ENCODE measurements at regions not wholly inside any gene's neighbourhood (a gene's known extent, or its start where the extent isn't known, plus 50 kb on each side); places are given as distances from the start of the nearest gene placed in this dataset.

GRCh38 chr4:149175549-149175948 is 640.1 kb downstream of the IQCM start:
- Histone ChIP-seq H3K36me3 (no peaks in the 10 kb centered on the region), H3K9me3 (no peaks in the 10 kb centered on the region), H3K27me3 (no peaks in the 10 kb centered on the region), H3K4me1 (no peaks in the 10 kb centered on the region), H3K27ac (no peak overlapping the region), H3K4me3 (no peak overlapping the region)
- 61 to 75% methylated on average over 3 to 4 of the region's 5 CpGs for WGBS, 2 donors
- intact Hi-C loops (cut with DNase I): no loop called here
- no peak for DNase-seq
- TF ChIP-seq CTCF (IDR thresholded peaks at IDR 0.05) (no peak), POLR2A (IDR thresholded peaks at IDR 0.05) (no peak)

GRCh38 chr4:149173241-149174013 is 642.2 kb downstream of the IQCM start:
- H3K4me3 ChIP-seq: no peak overlapping the region
- no peaks in the 10 kb centered on the region for H3K9me3 ChIP-seq
- H3K4me1 ChIP-seq: no peaks in the 10 kb centered on the region
- no peaks in the 10 kb centered on the region for H3K36me3 ChIP-seq
- intact Hi-C loops (cut with DNase I): no loop called here
- no peak for DNase-seq
- TF ChIP-seq CTCF (IDR thresholded peaks at IDR 0.05): no peak
- H3K27me3 ChIP-seq: no peaks in the 10 kb centered on the region
- 88 to 91% methylated on average over 6 of the region's 6 CpGs for WGBS, 2 donors
- H3K27ac ChIP-seq: no peak overlapping the region

GRCh38 chr4:149168645-149169044 is 647.0 kb downstream of the IQCM start:
- no peaks in the 10 kb centered on the region for H3K36me3 ChIP-seq
- intact Hi-C loops (cut with DNase I): no loop called here
- no peaks in the 10 kb centered on the region for H3K27me3 ChIP-seq
- TF ChIP-seq CTCF (IDR thresholded peaks at IDR 0.05) (no peak), POLR2A (IDR thresholded peaks at IDR 0.05) (no peak)
- H3K27ac ChIP-seq: no peak overlapping the region
- no peak for DNase-seq
- no peaks in the 10 kb centered on the region for H3K4me1 ChIP-seq
- H3K4me3 ChIP-seq: no peak overlapping the region
- 77 to 87% methylated on average over 2 of the region's 2 CpGs for WGBS, 2 donors
- H3K9me3 ChIP-seq: no peaks in the 10 kb centered on the region

GRCh38 chr4:149166876-149167275 is 648.8 kb downstream of the IQCM start:
- no peaks in the 10 kb centered on the region for H3K27me3 ChIP-seq
- no peaks in the 10 kb centered on the region for H3K9me3 ChIP-seq
- no peak overlapping the region for H3K27ac ChIP-seq
- 85 to 92% methylated on average over 2 of the region's 2 CpGs for WGBS, 2 donors
- TF ChIP-seq POLR2A (IDR thresholded peaks at IDR 0.05) (no peak), CTCF (IDR thresholded peaks at IDR 0.05) (no peak)
- no peaks in the 10 kb centered on the region for H3K36me3 ChIP-seq
- intact Hi-C loops (cut with DNase I): no loop called here
- H3K4me3 ChIP-seq: no peak overlapping the region
- DNase-seq: no peak
- no peaks in the 10 kb centered on the region for H3K4me1 ChIP-seq

GRCh38 chr4:149166365-149166764 is 649.3 kb downstream of the IQCM start:
- no peak overlapping the region for H3K4me3 ChIP-seq
- intact Hi-C loops (cut with DNase I): no loop called here

More at GRCh38 chr4:149166365-149166764, 649.3 kb downstream of the IQCM start:
- Histone ChIP-seq H3K27ac (no peak overlapping the region), H3K27me3 (no peaks in the 10 kb centered on the region), H3K36me3 (no peaks in the 10 kb centered on the region), H3K4me1 (no peaks in the 10 kb centered on the region), H3K9me3 (no peaks in the 10 kb centered on the region)
- WGBS, 2 donors: 82 to 84% methylated on average over 1 of the region's 1 CpG
- no peak for DNase-seq
- TF ChIP-seq POLR2A (IDR thresholded peaks at IDR 0.05) (no peak), CTCF (IDR thresholded peaks at IDR 0.05) (no peak)

Measured in esophagus squamous epithelium (tissue), 5 donors.